ENCODE measurements at regions not wholly inside any gene's neighbourhood (a gene's known extent, or its start where the extent isn't known, plus 50 kb on each side); places are given as distances from the start of the nearest gene placed in this dataset.

DNA sequence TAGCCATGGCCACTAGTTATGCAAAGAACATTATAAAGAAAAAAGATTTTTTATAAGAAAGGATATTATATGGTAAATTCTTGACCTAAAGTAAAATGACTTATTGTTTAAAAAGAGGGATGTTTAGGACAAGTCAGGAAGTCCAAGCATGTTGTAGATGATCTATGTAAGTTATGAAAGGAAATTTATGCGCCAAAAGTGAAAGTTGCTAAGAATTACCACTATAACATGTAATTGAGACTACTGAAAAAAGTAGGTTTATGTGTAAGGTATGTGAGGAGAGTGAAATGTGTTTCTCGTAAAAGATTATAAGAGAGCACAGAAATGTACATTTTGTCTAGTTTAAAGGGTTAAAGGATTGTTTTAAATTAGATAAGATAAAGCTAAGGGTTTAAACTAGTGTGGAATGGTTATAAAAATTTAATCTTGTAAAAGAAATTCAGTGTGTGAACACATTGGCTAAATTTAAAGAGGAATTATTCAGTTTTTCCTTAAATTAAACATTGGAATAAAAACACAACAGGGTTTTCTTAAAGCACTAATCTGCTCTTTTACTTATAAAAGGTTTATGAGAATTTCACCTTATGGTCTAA is 1100.4 kb upstream of the EDIL3 start:
- H3K79me2 ChIP-seq (ENCODE audit: control insufficient read depth, insufficient read depth, low read length), result no peaks in the 10 kb centered on the region
- TF ChIP-seq HNRNPL (IDR thresholded peaks at IDR 0.05; ENCODE audit: low read depth, low read length) (no peak), ZFP36 (IDR thresholded peaks at IDR 0.05; ENCODE audit: low read depth, low read length, partially characterized antibody) (peak; percentile 53)
- ATAC-seq (no peak), FAIRE-seq (no peak), DNase-seq (ENCODE audit: extremely low read depth in 1 of 4, low spot score in 3 of 4) (peak in 1 of 4 experiments; percentile 1)
- H3K9ac ChIP-seq (ENCODE audit: insufficient read depth in 1 of 2, low read depth in 2 of 2, low read length in 2 of 2), result no peak overlapping the region
- ChIA-PET POLR2A (no interaction called here), CTCF (ENCODE audit: low intra/inter-chr PET ratio) (no interaction called here)
- H4K20me1 ChIP-seq (replicated peaks; ENCODE audit: control insufficient read depth, insufficient read depth, low read length), result no peaks in the 10 kb centered on the region
- no peaks in the 10 kb centered on the region for H3K9me1 ChIP-seq (ENCODE audit: control insufficient read depth, insufficient read depth, low read length)
- H3K4me3 ChIP-seq, result no peak overlapping the region
- H3K9me3 ChIP-seq (replicated peaks; ENCODE audit: control insufficient read depth, insufficient read depth, low read depth, low read length), result no peaks in the 10 kb centered on the region
- intact Hi-C loops (cut with micrococcal nuclease) (no loop called here), in situ Hi-C loops (cut with MboI) (no loop called here)
- WGBS (ENCODE audit: insufficient coverage, low coverage, missing lambda C conversion rate), result 8% methylated on average over 2 of the region's 2 CpGs
- H3K27ac ChIP-seq (ENCODE audit: extremely low read depth, low read depth, low read length), result no peak overlapping the region
- no peak overlapping the region for H3K4me2 ChIP-seq (ENCODE audit: insufficient read depth, low read length)
- H2AFZ ChIP-seq (ENCODE audit: low read depth, low read length), result no peak overlapping the region
- H3K36me3 ChIP-seq (ENCODE audit: control insufficient read depth, insufficient read depth, low read length), result no peaks in the 10 kb centered on the region
- no peaks in the 10 kb centered on the region for H3K4me1 ChIP-seq (replicated peaks in 1 of 2; ENCODE audit: control insufficient read depth in 2 of 2, insufficient read depth in 2 of 2, low read length in 2 of 2)
- H3K27me3 ChIP-seq (ENCODE audit: control insufficient read depth in 2 of 2, insufficient read depth in 2 of 2, low read length in 2 of 2), result no peaks in the 10 kb centered on the region
- BruUV-seq (replicated peaks), result no TSS peak

- no peaks in the 10 kb centered on the region for H3K4me1 ChIP-seq (replicated peaks in 1 of 2; ENCODE audit: control insufficient read depth in 2 of 2, insufficient read depth in 2 of 2, low read length in 2 of 2)
- TF ChIP-seq SMARCC2 (IDR thresholded peaks at IDR 0.05; ENCODE audit: low read depth), result no peak
- TF ChIP-seq, protein P1, sequence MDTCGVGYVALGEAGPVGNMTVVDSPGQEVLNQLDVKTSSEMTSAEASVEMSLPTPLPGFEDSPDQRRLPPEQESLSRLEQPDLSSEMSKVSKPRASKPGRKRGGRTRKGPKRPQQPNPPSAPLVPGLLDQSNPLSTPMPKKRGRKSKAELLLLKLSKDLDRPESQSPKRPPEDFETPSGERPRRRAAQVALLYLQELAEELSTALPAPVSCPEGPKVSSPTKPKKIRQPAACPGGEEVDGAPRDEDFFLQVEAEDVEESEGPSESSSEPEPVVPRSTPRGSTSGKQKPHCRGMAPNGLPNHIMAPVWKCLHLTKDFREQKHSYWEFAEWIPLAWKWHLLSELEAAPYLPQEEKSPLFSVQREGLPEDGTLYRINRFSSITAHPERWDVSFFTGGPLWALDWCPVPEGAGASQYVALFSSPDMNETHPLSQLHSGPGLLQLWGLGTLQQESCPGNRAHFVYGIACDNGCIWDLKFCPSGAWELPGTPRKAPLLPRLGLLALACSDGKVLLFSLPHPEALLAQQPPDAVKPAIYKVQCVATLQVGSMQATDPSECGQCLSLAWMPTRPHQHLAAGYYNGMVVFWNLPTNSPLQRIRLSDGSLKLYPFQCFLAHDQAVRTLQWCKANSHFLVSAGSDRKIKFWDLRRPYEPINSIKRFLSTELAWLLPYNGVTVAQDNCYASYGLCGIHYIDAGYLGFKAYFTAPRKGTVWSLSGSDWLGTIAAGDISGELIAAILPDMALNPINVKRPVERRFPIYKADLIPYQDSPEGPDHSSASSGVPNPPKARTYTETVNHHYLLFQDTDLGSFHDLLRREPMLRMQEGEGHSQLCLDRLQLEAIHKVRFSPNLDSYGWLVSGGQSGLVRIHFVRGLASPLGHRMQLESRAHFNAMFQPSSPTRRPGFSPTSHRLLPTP (IDR thresholded peaks at IDR 0.05; ENCODE audit: borderline replicate concordance, extremely low read depth, insufficient read length), result no peak
- DNase-seq (ENCODE audit: extremely low read depth in 1 of 4, low spot score in 3 of 4) (no peak), ATAC-seq (no peak), FAIRE-seq (no peak)
- no peaks in the 10 kb centered on the region for H3K27me3 ChIP-seq (ENCODE audit: control insufficient read depth in 2 of 2, insufficient read depth in 2 of 2, low read length in 2 of 2)
- POLR2A ChIA-PET, result no interaction called here
- no peaks in the 10 kb centered on the region for H4K20me1 ChIP-seq (replicated peaks; ENCODE audit: control insufficient read depth, insufficient read depth, low read length)
- no peaks in the 10 kb centered on the region for H3K79me2 ChIP-seq (ENCODE audit: control insufficient read depth, insufficient read depth, low read length)
- H3K27ac ChIP-seq (ENCODE audit: extremely low read depth, low read depth, low read length), result no peak overlapping the region
- no peaks in the 10 kb centered on the region for H3K9me1 ChIP-seq (ENCODE audit: control insufficient read depth, insufficient read depth, low read length)
- CTCF ChIA-PET (ENCODE audit: low intra/inter-chr PET ratio), result no interaction called here
- intact Hi-C loops (cut with micrococcal nuclease), result no loop called here
- no peak overlapping the region for H3K4me2 ChIP-seq (ENCODE audit: insufficient read depth, low read length)
- no peak overlapping the region for H3K4me3 ChIP-seq
- BruUV-seq (replicated peaks), result no TSS peak
- H3K9ac ChIP-seq (ENCODE audit: insufficient read depth in 1 of 2, low read depth in 2 of 2, low read length in 2 of 2), result no peak overlapping the region
- H3K36me3 ChIP-seq (ENCODE audit: control insufficient read depth, insufficient read depth, low read length), result no peaks in the 10 kb centered on the region
- in situ Hi-C loops (cut with MboI), result no loop called here
- H3K9me3 ChIP-seq (replicated peaks; ENCODE audit: control insufficient read depth, insufficient read depth, low read depth, low read length), result no peaks in the 10 kb centered on the region; the same call in 1 of the 2 replicates
- no peak overlapping the region for H2AFZ ChIP-seq (ENCODE audit: low read depth, low read length)
Measured at GRCh38 chr5:85488295-85488694, 1103.6 kb upstream of the EDIL3 start.
